ENCODE measurements at regions not wholly inside any gene's neighbourhood (a gene's known extent, or its start where the extent isn't known, plus 50 kb on each side); places are given as distances from the start of the nearest gene placed in this dataset.
"Not testable (repeated sequence)": the region's sequence is repeated elsewhere in the genome, so short reads cannot be mapped to it uniquely, and the experiment has no call there.

DNA sequence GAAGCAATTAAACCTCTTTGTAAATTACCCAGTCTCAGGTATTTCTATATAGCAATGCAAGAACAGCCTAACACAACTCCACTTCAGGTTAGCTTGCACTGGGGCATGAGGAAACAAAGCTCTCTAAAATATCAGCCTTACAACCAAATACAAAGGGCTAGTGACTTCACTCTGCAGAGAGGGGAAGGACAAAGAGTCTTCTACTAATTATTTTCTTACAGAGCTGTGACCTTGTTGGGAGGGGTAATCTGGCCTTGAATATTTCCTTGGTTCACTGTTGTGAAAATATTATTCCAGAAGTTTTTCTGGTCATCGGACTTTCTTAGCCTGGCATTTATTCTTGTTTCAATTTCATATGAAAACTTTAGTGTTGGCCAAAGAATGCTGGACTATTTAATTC is 334.4 kb upstream of the CTNNB1 start:
- DNase-seq = no peak

DNA sequence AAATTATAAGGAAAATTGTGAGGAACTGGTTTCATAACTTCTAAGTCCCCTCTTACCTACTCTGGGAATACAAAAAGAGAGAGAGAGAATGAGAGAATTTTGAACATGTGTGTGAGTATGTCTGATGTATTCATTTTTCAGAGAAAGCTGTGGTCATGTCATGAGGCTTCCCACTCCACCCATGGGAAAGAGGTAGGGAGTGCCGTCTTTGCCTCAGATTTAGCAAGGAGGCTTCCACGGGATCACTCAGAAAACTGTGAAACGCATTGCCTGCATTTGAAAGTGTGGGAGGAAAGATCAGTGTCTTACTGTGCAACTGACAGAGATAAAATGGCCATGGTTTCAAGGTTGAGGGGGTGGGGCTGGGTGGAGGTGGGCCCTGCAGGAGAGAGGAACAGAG is 331.5 kb upstream of the CTNNB1 start:
- DNase-seq = no peak

DNA sequence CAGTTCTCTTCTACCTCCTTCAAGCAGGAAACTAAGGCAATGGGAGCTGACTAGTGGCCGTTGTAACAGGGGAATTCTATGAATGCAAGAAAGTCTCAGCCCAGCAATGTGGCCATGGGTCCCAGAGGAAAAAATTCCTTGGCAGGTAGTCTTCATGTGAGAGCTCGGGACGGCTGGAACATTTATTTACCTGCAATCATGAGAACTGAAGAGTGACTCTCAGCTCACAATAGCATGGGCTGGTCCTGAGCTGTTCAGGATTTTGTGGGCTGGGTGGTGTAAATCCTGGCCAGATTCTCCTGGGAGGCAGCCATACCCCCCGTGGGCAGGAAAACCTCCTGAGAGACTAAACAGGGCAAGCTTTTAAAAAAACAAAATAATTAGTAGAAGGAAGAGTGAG is 330.3 kb upstream of the CTNNB1 start:
- DNase-seq = no peak

DNA sequence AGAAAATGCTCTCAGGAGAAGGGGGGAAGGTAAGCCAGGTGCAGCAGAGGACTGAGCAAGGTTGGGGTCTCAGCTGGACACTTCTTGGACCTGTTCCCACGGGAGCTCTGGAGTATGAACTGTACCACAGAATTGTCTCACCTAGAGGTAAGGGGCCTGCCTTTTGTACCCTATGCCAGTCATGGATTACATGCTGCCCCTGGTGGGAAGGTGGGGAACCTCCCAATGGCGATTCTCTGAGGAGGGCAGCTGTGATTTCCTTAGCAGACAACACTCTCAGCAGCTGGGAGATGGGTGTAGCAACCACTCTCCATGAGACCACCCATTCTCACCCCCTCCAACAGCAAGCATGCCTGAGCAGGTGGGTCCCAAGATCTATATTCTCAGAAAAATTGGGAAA is 329.4 kb upstream of the CTNNB1 start:
- DNase-seq = no peak

DNA sequence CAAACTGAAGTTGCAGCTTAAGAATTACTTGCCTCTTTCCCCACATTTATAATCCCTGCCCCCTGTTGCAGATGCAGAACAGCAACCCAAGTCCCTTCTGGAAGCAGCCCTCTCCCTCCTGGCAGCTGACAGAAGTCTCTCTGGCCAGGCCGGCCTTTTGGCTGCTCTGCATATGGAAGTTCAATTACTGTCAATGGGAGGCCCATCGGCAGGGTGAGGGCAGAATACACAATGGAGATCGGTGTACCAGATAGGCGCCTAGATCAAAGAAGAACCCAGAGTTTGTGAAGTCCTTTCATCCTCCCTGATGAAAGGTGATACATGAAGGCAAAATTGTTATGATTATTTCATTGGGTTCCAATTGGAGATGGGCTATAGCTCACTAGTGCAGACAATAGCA is 327.9 kb upstream of the CTNNB1 start:
- no peak for DNase-seq

DNA sequence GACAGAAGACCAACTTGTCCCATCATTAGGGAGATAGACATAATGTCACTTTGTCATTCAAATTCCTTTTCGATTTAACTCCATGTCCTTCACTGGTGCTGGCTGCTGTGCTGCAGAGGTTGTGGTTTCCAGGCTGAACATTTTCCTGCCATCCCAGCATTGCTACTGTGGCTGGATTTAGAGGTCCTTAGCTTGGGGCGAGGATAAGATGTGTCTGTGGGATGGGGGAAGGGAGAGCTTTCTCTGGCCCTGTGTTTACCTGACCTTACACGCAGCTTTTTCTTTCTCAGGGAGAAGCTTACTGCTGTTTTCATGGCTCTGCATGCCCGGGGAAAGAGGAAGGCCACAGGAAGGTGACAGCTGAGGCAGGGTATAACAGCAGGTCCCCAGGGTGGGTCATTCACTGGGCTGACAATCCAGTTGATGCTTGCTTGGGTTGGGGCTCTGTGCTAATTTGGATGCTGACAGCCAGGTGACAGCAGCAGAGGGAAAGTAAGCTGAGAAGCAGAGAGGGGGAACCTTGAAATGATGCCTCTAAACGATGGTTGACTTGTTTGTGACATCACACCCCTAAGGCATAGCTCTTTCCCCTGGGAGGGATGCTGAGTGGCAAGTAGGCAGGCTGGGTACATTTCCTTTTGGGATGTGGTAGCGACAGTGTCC is 326.9 kb upstream of the CTNNB1 start:
- DNase-seq = no peak

DNA sequence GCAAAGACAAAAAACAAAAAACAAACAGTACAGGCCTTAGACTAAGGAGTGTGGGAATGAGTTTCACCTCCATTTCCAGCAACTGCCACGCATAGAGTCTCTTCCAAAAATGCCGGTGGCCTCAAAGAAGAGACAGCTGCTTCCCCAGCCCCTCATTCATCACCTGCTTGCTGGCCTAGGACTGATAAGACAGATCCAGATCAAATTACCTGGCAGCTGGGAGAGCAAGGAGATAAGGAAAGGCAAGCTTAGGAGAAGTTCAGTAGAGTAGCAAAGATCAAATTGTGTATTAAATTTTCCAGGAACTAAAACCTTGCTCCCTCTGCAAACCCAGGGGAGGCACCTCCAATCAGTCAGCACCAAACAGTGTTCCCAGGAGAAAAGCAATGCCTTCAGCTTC is 325.8 kb upstream of the CTNNB1 start:
- DNase-seq = no peak

DNA sequence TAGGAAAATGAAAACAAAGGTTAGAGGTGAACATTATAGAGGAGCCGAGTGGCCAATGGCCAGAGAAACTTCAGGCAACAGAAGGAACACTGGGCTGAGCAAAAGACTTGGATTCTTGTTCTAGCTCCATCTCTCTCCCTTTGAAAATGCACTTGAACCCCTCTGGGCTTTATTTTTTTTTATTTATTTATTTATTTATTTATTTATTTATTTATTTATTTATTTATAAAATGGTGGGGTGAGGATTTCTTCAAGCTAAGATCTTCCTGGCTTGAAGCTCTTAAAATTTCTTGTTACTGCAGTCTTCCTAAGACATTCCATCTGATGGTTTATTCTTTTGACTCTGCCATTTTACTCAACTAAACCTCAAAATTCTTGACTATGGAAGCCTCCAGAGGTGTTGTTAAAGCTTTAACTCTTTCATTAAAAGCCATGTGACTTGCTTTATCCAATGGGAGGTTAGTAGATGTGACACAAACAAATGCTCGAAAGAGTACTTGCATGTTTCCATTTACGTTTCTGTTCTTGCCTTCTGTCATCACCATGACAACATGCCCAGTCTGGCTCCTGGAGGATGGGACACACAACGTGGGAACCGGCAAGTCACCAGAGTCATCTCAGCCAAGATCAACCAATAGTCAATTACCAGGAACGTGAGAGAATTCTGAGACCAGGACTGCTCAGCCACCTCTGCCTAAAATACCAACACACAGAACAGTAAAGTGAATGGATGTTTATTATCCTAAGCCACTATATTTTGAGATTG is 325.2 kb upstream of the CTNNB1 start:
- DNase-seq = no peak

DNA sequence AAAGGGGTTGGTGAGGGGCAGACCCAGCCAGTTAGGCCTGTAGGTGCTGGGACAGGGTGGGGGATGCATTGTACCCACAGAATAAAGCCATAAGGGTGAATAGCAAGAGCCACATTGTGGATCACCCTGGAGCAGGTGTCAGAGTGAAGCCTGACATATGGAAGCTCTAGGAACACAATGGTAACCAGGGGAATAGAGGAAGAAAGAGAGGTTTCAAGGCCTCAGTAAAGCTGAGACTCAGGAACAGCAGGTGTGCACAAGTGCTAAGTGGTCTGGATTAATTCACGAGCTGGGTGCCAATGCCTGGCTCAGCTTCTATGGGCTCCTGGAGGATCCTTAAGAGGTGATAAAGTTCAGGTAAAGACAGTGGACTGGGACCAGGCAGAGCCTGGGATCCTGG is 323.7 kb upstream of the CTNNB1 start:
- no peak for DNase-seq

DNA sequence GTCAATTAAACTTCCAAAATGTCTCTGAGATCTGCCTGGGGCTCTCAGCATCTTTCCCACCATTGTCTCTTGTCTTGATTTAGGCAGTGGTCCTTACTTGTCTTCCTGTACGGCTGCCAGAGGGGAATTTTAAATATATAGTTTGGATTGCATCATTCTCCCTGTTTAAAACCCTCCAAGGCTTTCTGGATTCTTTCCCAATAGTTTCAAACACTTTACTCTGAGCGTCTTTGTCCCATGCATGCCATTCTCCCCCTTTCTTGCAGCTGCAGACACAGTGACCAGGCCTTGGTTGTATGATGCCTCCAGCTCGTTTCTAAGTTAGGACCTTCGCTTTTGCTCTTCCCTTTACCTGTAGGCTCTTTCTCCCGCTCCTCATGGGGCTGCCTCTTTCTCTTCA is 323.3 kb upstream of the CTNNB1 start:
- no peak for DNase-seq

DNA sequence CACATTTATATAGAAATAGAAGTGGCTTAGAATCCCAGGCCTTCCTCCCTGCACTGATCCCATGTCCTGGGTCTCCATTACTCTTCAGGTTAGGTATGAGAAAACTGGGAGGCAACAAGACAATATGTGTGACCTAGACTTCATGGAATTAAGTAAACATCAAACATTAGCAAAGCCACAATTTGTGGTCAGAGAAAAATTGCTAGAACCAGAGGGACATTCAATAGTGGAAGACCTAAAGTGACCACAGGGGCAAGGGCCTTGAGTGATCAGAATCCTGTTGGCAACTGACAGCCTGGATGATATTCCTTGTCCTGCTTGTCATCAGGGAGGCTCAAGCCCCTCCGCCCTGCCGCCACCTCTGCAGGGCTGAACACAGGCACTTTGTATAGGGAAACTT is 322.8 kb upstream of the CTNNB1 start:
- no peak for DNase-seq

DNA sequence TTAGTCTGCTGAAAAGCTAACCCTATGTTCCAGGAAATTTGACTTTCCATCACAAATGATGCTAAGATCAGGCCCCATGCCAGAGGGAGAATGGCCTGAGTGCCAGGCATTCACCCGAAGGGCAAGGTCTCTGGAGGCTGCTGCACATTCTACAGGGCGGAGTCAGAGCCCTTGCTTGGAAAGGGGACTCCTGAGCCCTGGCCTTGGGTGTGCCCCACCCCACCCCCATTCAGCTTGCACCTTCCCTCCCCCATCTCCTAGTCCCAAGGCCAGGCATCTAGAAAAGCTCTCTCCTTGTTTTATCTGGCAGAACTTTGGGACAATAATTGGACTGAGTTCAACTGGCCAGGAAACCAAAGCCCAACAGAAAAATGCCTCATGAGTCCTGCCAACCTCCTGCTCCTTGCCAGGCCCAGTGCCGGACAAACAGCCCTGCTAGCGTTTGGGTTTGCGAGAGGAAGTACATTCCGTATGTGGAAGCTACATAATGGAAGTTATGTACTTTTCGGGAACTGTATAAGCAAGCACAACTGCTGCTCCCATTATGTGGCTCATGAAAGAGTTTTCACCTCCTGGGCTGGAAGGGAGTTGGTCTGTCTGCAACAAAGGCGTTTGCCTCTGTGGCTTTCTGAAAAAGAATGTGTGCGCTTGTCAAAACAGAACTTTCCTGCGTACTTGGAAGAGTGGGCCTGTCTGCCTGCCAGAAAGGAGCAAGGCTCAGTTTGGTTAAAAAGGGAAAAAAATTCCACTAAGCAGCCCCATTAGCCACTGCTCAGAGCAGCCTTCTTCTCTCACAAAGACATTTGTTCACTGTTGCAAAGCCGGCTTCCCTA is 321.5 kb upstream of the CTNNB1 start:
- DNase-seq = no peak

DNA sequence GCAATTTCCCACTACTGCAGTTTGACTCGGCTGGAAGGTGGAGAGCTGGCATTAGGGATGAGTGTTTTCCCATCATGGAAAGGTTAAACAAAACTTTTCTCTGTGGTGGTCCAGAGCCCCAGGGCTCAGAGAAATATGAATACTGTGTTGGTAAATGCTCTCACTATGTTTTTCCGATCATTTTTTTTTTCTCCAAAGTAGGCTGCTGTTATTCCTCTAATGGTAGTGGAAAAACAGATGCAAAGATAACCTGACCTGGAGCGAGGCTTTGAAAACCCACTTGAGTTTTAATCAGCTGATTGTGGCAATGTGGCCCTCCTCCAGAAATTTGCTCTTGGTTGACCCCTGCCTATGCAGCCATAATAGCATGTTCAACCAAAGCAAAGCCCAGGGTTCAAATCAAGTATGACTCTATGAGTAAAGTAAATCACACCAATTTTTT is 320.8 kb upstream of the CTNNB1 start:
- DNase-seq = no peak

DNA sequence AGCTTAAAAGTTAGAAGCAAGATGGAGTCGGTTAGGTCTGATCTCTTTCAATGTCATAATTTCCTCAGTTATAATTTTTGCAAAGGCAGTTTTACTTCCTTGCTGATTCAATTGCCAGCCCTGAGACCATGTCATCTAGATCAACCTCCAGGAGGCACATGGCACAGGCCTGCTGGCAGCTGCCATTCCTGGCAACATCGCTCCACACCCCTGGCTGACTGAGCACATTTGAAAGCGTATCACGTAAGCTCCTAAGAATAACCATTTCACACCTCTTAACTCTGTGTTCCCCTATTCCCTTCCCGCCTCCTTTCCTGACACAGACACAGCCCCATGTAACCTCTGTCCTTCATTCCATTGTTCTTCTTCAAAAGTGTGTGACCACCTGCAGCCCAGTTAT is 313.9 kb upstream of the CTNNB1 start:
- no peak for DNase-seq

DNA sequence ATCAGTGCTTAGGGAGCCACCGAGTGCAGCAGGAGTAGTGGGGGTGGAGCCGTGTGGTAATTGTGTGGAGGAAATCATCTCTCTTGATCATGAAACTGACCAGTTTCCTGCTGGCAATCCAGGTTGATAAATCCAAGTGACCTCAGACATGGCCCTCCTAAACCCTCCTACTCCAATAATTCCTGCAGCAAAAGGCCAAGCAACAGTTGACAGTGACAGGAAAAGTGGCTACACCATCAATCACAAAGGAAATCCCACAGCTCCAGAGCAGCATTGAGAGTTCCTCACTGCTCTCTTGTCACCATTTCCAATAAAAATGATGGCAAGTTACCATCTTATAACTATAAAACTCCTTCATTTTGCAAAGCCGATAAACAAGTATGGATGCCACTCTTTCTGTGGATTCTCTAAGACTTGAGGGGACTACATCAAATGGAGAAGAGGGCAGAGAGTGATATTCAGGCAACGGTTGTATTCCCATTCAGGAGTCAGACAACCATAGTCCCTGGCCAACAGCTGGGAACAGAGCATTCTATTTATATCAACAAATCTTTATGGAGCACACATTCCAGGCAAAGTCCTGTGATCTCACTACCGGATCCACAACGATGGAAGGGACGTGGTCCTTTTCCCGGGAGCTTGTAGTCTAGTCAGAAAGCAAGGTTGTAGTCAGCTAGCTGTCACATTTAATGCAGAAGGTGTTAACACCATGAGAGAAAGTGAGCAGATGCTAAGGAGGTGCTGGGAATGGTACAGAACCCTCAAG is 312.5 kb upstream of the CTNNB1 start:
- no peak for DNase-seq

DNA sequence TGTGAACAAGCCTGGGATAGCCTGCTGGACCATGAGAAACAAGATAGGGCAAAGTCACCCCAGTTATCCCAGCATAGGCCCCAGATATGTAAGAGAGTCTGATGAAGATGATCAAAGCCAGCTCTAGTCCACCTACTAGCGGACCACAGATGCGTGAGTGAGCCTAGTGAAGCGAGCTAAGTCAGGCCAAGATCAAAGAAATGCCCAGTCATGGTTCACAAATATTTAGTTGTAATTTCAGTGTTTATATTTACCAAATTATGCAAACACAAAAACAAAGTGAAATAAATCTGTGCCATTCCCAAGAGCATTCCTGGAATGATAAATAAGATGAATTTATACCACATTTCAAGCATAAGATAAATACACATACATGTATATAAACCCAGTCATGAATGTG is 308.1 kb upstream of the CTNNB1 start:
- no peak for DNase-seq

DNA sequence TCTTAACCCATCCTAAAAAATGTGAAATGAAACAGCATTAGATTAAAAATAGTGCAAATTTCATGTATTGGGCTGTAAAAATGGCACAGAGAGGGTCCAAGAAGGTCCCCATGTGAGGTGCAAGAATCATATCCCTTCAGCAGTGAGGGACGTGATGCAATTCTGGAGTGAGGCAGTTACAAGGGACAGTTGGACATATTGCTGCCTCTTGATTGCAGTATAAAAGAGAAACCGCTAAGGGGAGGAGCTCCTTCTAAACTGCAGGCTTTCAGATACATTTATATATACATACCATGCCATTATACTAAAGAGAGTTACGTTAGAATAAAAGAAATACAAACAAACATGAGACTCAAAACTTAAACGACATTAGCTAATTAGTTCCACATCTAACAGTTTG is 304.2 kb upstream of the CTNNB1 start:
- no peak for DNase-seq

DNA sequence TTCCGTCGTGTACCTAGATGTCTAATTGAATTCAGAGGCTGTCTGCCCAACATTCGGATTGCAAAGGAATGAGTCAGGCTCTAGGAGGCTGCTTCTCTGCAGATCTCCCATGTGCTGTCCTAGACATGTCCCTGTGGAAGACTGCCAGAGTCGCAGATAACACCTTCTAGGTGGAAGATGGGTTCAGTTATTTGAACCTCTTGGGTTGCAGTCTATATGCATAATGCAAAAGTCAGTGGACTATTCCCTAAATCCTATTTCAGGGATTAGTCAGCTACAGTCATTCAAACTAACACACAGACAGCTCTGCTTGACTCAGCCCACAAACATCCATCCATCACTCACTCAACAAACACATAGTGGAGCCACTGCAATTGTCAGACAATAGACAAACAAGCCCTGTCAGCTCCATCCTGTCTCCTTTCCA is 300.0 kb upstream of the CTNNB1 start:
- DNase-seq = no peak

DNA sequence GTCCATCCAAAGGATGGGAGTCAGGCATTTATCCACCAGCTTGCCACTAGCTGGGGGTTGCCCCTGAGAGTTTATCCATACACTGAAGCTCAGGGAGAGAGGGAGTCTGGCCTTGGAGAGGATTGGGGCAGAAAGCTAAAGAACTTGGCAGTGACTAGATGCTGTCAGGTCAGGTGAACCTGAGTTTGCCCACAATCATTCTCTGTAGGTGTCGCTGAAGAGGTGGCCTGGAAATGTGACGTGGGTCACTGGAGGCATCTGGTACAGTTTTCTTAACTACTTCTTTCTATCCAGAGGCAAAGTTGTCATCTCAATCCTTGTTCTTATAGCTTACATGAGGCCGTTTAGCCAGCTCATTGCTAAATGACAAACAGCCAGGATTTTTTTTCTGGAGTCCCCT is 298.0 kb upstream of the CTNNB1 start:
- DNase-seq = no peak

DNA sequence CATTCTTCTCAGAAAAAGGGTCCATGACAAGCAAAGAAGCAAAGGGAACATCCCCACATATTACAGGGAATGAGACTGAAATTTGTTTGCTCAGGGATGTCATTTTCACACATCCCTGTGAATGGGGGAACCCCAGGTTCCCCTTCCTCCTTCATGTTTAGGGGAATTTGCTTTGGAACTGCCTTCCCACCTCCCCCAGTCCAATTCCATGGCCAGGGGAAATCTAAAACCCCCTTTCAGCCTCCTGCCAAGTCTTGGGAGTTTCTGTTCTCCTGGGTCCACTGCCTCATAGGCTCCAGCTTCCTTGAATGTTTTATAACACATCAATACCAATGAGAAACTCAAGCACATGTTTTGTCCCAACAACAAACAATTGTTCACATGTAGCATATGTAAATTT is 297.5 kb upstream of the CTNNB1 start:
- DNase-seq = no peak

DNA sequence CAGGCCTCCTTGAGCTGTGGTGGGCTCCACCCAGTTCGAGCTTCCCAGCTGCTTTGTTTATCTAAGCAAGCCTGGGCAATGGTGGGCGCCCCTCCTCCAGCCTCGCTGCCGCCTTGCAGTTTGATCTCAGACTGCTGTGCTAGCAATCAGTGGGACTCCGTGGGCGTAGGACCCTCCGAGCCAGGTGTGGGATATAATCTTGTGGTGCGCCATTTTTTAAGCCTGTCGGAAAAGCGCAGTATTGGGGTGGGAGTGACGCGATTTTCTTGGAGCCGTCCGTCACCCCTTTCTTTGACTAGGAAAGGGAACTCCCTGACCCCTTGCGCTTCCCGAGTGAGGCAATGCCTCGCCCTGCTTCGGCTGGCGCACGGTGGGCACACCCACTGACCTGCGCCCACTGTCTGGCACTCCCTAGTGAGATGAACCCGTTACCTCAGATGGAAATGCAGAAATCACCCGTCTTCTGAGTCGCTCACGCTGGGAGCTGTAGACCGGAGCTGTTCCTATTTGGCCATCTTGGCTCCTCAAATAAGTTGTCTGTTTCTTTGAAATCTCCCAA is 291.3 kb upstream of the CTNNB1 start:
- not testable (repeated sequence) for DNase-seq

DNA sequence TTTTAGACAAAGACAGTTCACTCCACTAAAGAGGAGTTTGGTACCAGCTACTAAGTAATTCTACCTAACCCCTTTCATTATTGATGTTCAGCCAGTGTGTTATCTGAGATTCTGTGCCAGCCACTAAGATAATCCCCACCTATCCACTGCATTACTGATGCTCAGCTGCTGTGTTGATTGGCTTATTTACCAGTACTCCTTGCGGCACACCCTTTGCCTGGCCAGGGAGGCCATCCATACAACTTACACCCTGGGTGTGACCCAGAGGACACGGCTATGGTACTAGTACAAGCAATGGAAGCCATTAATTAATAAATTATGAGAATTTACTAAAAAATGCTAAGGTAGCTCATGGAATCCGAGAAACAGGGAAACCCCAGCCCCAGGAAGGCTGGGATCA is 290.7 kb upstream of the CTNNB1 start:
- no peak for DNase-seq

DNA sequence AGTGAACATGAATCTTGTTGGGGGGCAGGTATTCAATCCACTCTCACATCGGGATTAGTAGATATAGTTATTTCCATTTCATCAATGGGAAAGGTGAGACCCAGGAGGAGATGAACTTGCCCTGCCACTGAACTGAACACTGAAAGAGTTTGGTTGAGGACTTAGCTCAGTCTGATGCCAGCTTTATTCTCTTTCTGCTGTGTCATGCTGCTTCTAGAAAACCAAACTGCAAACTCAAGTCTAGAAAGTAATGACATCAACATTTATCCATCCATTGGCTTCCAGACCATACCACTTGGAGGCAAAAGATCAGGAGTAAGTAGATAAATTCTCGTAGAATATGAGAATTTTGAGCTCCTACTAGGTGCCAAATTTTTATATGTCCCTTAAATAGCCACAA is 288.0 kb upstream of the CTNNB1 start:
- DNase-seq = no peak

All from hematopoietic multipotent progenitor cell treated with erythropoietin and hydrocortisone succinate and interleukin-3 and kit ligand, for 4 days (in vitro differentiated cells).